ENCODE measurements at regions not wholly inside any gene's neighbourhood (a gene's known extent, or its start where the extent isn't known, plus 50 kb on each side); places are given as distances from the start of the nearest gene placed in this dataset.
"Not testable (repeated sequence)": the region's sequence is repeated elsewhere in the genome, so short reads cannot be mapped to it uniquely, and the experiment has no call there.

DNA sequence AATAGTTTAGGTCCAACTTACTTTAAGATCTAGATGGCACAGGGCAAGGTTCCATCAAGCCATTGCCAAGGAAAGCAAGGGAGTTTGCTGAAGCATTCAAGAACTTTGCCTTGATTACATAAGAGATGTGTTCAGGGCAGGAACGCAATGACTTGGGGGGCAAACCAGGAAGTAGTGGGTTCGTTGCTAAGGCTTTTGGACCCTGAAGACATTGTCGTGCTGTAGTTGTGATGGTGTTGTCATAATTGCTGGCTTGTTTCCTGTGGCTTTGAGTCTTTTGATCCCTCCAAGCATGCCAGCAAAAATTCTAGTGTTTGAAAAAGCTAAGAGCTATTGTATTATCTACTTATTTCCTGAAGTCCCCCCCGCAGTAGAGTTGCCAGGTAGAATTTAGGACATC, 70.7 kb upstream of the HNF1B start:
- no peak for TF ChIP-seq ZNF114 (tag by site-specific recombination; IDR thresholded peaks at IDR 0.05)
- no peak for TF ChIP-seq ZNF211 (tag by site-specific recombination; IDR thresholded peaks at IDR 0.05; ENCODE audit: low read depth)
- no peak for TF ChIP-seq ZNF544 (tag by site-specific recombination; IDR thresholded peaks at IDR 0.05)
- no peak for TF ChIP-seq AEBP2 (tag by site-specific recombination; IDR thresholded peaks at IDR 0.05; ENCODE audit: borderline replicate concordance)
- no peak for TF ChIP-seq ZNF555 (tag by site-specific recombination; conservative IDR thresholded peaks at IDR 0.05)
- TF ChIP-seq GLIS2 (tag by site-specific recombination; IDR thresholded peaks at IDR 0.05) = no peak
- no peak for TF ChIP-seq GLI2 (tag by site-specific recombination; IDR thresholded peaks at IDR 0.05; ENCODE audit: borderline replicate concordance, low read depth)
- no peak for TF ChIP-seq PRDM1 (tag by site-specific recombination; IDR thresholded peaks at IDR 0.05)
- TF ChIP-seq TRIM28 (IDR thresholded peaks at IDR 0.05; ENCODE audit: borderline replicate concordance, low read length) = no peak
- Histone ChIP-seq H3K9me3 (ENCODE audit: control insufficient read depth, insufficient read depth, low read depth, low read length) (no peaks in the 10 kb centered on the region; the same call in 1 of the 2 replicates), H3K4me1 (ENCODE audit: control insufficient read depth, insufficient read depth, low read length) (no peaks in the 10 kb centered on the region), H3K27ac (ENCODE audit: extremely low read depth, low read depth, low read length) (no peak overlapping the region), H3K36me3 (ENCODE audit: control insufficient read depth in 2 of 2, insufficient read depth in 1 of 2, low read length in 2 of 2) (no peaks in the 10 kb centered on the region), H3K4me3 (ENCODE audit: low read depth, low read length) (no peak overlapping the region)
- POLR2A ChIA-PET = interaction anchor here (0.5 to 1.6 kb wide), 2 partner anchors 9 to 494 kb away, joined by 3 to 4 read pairs; no protein-coding TSS in a partner anchor
- CTCF ChIA-PET = interaction anchor here (0.5 to 5.3 kb wide), 30 partner anchors 8 to 470 kb away, joined by 3 to 56 read pairs (median 4); no protein-coding TSS in a partner anchor

- no peak overlapping the region; the same call in 1 of the 2 replicates for H3K4me3 ChIP-seq (ENCODE audit: low read depth, low read length)
- ChIA-PET POLR2A (no interaction called here), CTCF (interaction anchor here (0.6 to 5.3 kb wide), 3 partner anchors 164 to 440 kb away, joined by 3 to 56 read pairs (median 3); no protein-coding TSS in a partner anchor)
- H3K27ac ChIP-seq (ENCODE audit: extremely low read depth, low read depth, low read length) = no peak overlapping the region
- H3K9me3 ChIP-seq (ENCODE audit: control insufficient read depth, insufficient read depth, low read depth, low read length) = no peaks in the 10 kb centered on the region; the same call in 1 of the 2 replicates
- H3K4me1 ChIP-seq (ENCODE audit: control insufficient read depth, insufficient read depth, low read length) = no peaks in the 10 kb centered on the region
- TF ChIP-seq WT1 (tag by site-specific recombination; IDR thresholded peaks at IDR 0.05) = peak; percentile 56; the same call in 1 of the 2 replicates
- TF ChIP-seq KLF8 (tag by site-specific recombination; IDR thresholded peaks at IDR 0.05) = no peak
- TF ChIP-seq GLIS1 (tag by site-specific recombination; IDR thresholded peaks at IDR 0.05) = peak; percentile 84
- peak; percentile 62; the same call in 1 of the 2 replicates for TF ChIP-seq ZNF600 (tag by site-specific recombination; IDR thresholded peaks at IDR 0.05)
- no peak for TF ChIP-seq SCRT2 (tag by site-specific recombination; IDR thresholded peaks at IDR 0.05)
- no peak for TF ChIP-seq ZNF132 (tag by site-specific recombination; IDR thresholded peaks at IDR 0.05; ENCODE audit: borderline replicate concordance)
- TF ChIP-seq SP7 (tag by site-specific recombination; IDR thresholded peaks at IDR 0.05) = no peak
- TF ChIP-seq ZNF274 (IDR thresholded peaks at IDR 0.05; ENCODE audit: low read length) = no peak
- TF ChIP-seq ZNF274 (tag by site-specific recombination; IDR thresholded peaks at IDR 0.05; ENCODE audit: borderline replicate concordance) = no peak
- no peak for TF ChIP-seq MZF1 (tag by site-specific recombination; IDR thresholded peaks at IDR 0.05; ENCODE audit: borderline replicate concordance)
- TF ChIP-seq ZNF366 (tag by site-specific recombination; conservative IDR thresholded peaks at IDR 0.05) = no peak
- TF ChIP-seq, protein P1, sequence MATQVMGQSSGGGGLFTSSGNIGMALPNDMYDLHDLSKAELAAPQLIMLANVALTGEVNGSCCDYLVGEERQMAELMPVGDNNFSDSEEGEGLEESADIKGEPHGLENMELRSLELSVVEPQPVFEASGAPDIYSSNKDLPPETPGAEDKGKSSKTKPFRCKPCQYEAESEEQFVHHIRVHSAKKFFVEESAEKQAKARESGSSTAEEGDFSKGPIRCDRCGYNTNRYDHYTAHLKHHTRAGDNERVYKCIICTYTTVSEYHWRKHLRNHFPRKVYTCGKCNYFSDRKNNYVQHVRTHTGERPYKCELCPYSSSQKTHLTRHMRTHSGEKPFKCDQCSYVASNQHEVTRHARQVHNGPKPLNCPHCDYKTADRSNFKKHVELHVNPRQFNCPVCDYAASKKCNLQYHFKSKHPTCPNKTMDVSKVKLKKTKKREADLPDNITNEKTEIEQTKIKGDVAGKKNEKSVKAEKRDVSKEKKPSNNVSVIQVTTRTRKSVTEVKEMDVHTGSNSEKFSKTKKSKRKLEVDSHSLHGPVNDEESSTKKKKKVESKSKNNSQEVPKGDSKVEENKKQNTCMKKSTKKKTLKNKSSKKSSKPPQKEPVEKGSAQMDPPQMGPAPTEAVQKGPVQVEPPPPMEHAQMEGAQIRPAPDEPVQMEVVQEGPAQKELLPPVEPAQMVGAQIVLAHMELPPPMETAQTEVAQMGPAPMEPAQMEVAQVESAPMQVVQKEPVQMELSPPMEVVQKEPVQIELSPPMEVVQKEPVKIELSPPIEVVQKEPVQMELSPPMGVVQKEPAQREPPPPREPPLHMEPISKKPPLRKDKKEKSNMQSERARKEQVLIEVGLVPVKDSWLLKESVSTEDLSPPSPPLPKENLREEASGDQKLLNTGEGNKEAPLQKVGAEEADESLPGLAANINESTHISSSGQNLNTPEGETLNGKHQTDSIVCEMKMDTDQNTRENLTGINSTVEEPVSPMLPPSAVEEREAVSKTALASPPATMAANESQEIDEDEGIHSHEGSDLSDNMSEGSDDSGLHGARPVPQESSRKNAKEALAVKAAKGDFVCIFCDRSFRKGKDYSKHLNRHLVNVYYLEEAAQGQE (tag by site-specific recombination; IDR thresholded peaks at IDR 0.05) = no peak
- TF ChIP-seq ZNF350 (tag by site-specific recombination; IDR thresholded peaks at IDR 0.05) = no peak
- no peak for TF ChIP-seq ZBTB7A (tag by site-specific recombination; IDR thresholded peaks at IDR 0.05; ENCODE audit: low read depth)
- TF ChIP-seq PRDM1 (tag by site-specific recombination; IDR thresholded peaks at IDR 0.05) = no peak
- no peak for TF ChIP-seq ZNF394 (tag by site-specific recombination; IDR thresholded peaks at IDR 0.05; ENCODE audit: borderline replicate concordance)
- H3K36me3 ChIP-seq (ENCODE audit: control insufficient read depth in 2 of 2, insufficient read depth in 1 of 2, low read length in 2 of 2) = no peaks in the 10 kb centered on the region
Measured at GRCh38 chr17:37813751-37814150, 68.9 kb upstream of the HNF1B start.

GRCh38 chr17:37808846-37809245, 64.0 kb upstream of the HNF1B start:
- H3K27ac ChIP-seq (ENCODE audit: extremely low read depth, low read depth, low read length); H3K9me3 ChIP-seq (ENCODE audit: control insufficient read depth, insufficient read depth, low read depth, low read length); H3K4me1 ChIP-seq (ENCODE audit: control insufficient read depth, insufficient read depth, low read length); POLR2A ChIA-PET; H3K36me3 ChIP-seq (ENCODE audit: control insufficient read depth in 2 of 2, insufficient read depth in 1 of 2, low read length in 2 of 2); H3K4me3 ChIP-seq (ENCODE audit: low read depth, low read length): not testable (repeated sequence)
- CTCF ChIA-PET = interaction anchor here (1.1 to 1.5 kb wide), 3 partner anchors 17 to 91 kb away, joined by 3 to 6 read pairs (median 5); no protein-coding TSS in a partner anchor
